SU-DHL-6 (cell line): ENCODE measurements at regions not wholly inside any gene's neighbourhood (a gene's known extent, or its start where the extent isn't known, plus 50 kb on each side); places are given as distances from the start of the nearest gene placed in this dataset.
"Not testable (repeated sequence)": the region's sequence is repeated elsewhere in the genome, so short reads cannot be mapped to it uniquely, and the experiment has no call there.

Source experiments
- H2AFZ ChIP-seq: fragments of 200-600 bp; sonication (generic); 2 replicates; pipeline ENCODE4 v1.6.1; 2014; ENCODE audit warnings: low read depth, mild to moderate bottlenecking, moderate library complexity, mixed read lengths, antibody characterized with exemption, low read length; ENCODE audit not compliant: severe bottlenecking
- H3F3A ChIP-seq: fragments of 200-600 bp; shearing (Covaris generic); 2 replicates; pipeline ENCODE4 v1.6.0; 2016; ENCODE audit warnings: antibody characterized with exemption, mild to moderate bottlenecking; ENCODE audit not compliant: insufficient read depth
- H3K27ac ChIP-seq: fragments of 200-600 bp; sonication (generic); 2 replicates; pipeline ENCODE4 v1.5.1; 2016; ENCODE audit warnings: low read depth, mild to moderate bottlenecking, low read length, moderate library complexity, mixed read lengths
- H3K27me3 ChIP-seq: fragments of 200-600 bp; sonication (generic), shearing (Covaris generic); 2 replicates; pipeline ENCODE4 v1.6.0; 2014; ENCODE audit warnings: mild to moderate bottlenecking, low read length
- H3K36me3 ChIP-seq: fragments of 200-600 bp; sonication (generic); 2 replicates; pipeline ENCODE4 v1.6.1; 2014; ENCODE audit warnings: mild to moderate bottlenecking, low read length, mixed read lengths
- H3K4me2 ChIP-seq: fragments of 300-600, 200-600 bp; shearing (Covaris generic), sonication (generic); 2 replicates; pipeline ENCODE4 v1.6.0; 2014; ENCODE audit warnings: low read length, low read depth, mild to moderate bottlenecking; ENCODE audit not compliant: poor library complexity, severe bottlenecking
- H3K4me3 ChIP-seq: fragments of 200-600 bp; sonication (generic); 2 replicates; pipeline ENCODE4 v1.5.1; 2014; ENCODE audit warnings: antibody characterized with exemption, low read length, mild to moderate bottlenecking, mixed read lengths; ENCODE audit not compliant: insufficient read depth, poor library complexity, severe bottlenecking
- H3K79me2 ChIP-seq: fragments of 200-600 bp; sonication (generic); 2 replicates; pipeline ENCODE4 v1.6.1; 2014; ENCODE audit warnings: mild to moderate bottlenecking, low read length, moderate library complexity; ENCODE audit not compliant: insufficient read depth
- H3K9ac ChIP-seq: fragments of 200-600 bp; sonication (generic); 2 replicates; pipeline ENCODE4 v1.7.0; 2014; ENCODE audit warnings: mild to moderate bottlenecking, low read length
- H3K9me2 ChIP-seq: fragments of 200-600 bp; sonication (generic); replicated peaks from 2 replicates; pipeline ENCODE4 v1.6.1; 2014; ENCODE audit warnings: low read length; ENCODE audit not compliant: insufficient read depth
- H3K9me3 ChIP-seq: fragments of 200-600 bp; sonication (generic); 2 replicates; pipeline ENCODE4 v1.6.1; 2014; ENCODE audit warnings: low read length, mixed read lengths; ENCODE audit not compliant: insufficient read depth
- H4K20me1 ChIP-seq: fragments of 200-600 bp; sonication (generic); 2 replicates; pipeline ENCODE4 v1.6.1; 2014; ENCODE audit warnings: low read depth, mild to moderate bottlenecking, antibody characterized with exemption, low read length, moderate library complexity, mixed read lengths
- CTCF ChIP-seq: fragments of 200-600 bp; sonication (generic); IDR thresholded peaks from one replicate; pipeline ENCODE4 v1.5.1; 2017; ENCODE audit warnings: antibody characterized with exemption, mild to moderate bottlenecking, low read length, moderate library complexity; ENCODE audit not compliant: insufficient read depth, poor library complexity, severe bottlenecking
- EZH2phosphoT487 ChIP-seq: fragments of 200-600 bp; sonication (generic), shearing (Covaris generic); conservative IDR thresholded peaks from 2 replicates; pipeline ENCODE4 v1.6.1; 2018; ENCODE audit warnings: mild to moderate bottlenecking, antibody characterized with exemption, low read length, moderate library complexity, mixed read lengths

- no peaks in the 10 kb centered on the region for H3K9me3 ChIP-seq
Observed at GRCh38 chr5:57002959-57003485, 51.1 kb upstream of the MIER3 start.

GRCh38 chr5:57003566-57003965 is 51.6 kb upstream of the MIER3 start:
- not testable (repeated sequence) for H3K36me3 ChIP-seq, H3K27ac ChIP-seq, H3K4me3 ChIP-seq, H3K9me2 ChIP-seq, H3K9ac ChIP-seq, H3K4me2 ChIP-seq, H3K9me3 ChIP-seq, H3F3A ChIP-seq, H2AFZ ChIP-seq, H4K20me1 ChIP-seq, H3K79me2 ChIP-seq, H3K27me3 ChIP-seq

More at GRCh38 chr5:57002959-57003485, 51.1 kb upstream of the MIER3 start:
- Histone ChIP-seq H3K4me3 (no peak overlapping the region), H3K27ac (no peak overlapping the region), H3F3A (no peaks in the 10 kb centered on the region), H2AFZ (no peak overlapping the region), H4K20me1 (no peaks in the 10 kb centered on the region), H3K27me3 (no peaks in the 10 kb centered on the region), H3K9me2 (no peaks in the 10 kb centered on the region), H3K9ac (no peak overlapping the region), H3K4me2 (no peak overlapping the region), H3K79me2 (no peaks in the 10 kb centered on the region), H3K36me3 (no peaks in the 10 kb centered on the region)
- TF ChIP-seq EZH2phosphoT487 (no peak), CTCF (no peak)

- H3K9me3 ChIP-seq, result no peaks in the 10 kb centered on the region
- H3K27ac ChIP-seq, result no peak overlapping the region
- H3K4me2 ChIP-seq, result no peak overlapping the region
- no peak overlapping the region for H3K9ac ChIP-seq
- H4K20me1 ChIP-seq, result no peaks in the 10 kb centered on the region
- no peaks in the 10 kb centered on the region for H3K9me2 ChIP-seq
- no peaks in the 10 kb centered on the region for H3K27me3 ChIP-seq
- TF ChIP-seq EZH2phosphoT487, result no peak
- TF ChIP-seq CTCF, result no peak
- no peaks in the 10 kb centered on the region for H3K36me3 ChIP-seq
- H3K79me2 ChIP-seq, result no peaks in the 10 kb centered on the region
- no peaks in the 10 kb centered on the region for H3F3A ChIP-seq
- no peak overlapping the region for H2AFZ ChIP-seq
- H3K4me3 ChIP-seq, result no peak overlapping the region
Observed at GRCh38 chr5:57004800-57005199, 52.9 kb upstream of the MIER3 start.

- Histone ChIP-seq H3K79me2 (no peaks in the 10 kb centered on the region), H3K36me3 (no peaks in the 10 kb centered on the region), H3K9me3 (no peaks in the 10 kb centered on the region), H3K9ac (no peak overlapping the region), H4K20me1 (no peaks in the 10 kb centered on the region), H3K4me3 (no peak overlapping the region), H2AFZ (no peak overlapping the region), H3K27me3 (no peaks in the 10 kb centered on the region), H3K4me2 (no peak overlapping the region), H3K27ac (no peak overlapping the region), H3F3A (no peaks in the 10 kb centered on the region), H3K9me2 (no peaks in the 10 kb centered on the region)
- TF ChIP-seq EZH2phosphoT487 (no peak), CTCF (no peak)
Observed at GRCh38 chr5:57007344-57007743, 55.4 kb upstream of the MIER3 start.
